Kidney (tissue), 13 donors: ENCODE measurements at regions not wholly inside any gene's neighbourhood (a gene's known extent, or its start where the extent isn't known, plus 50 kb on each side); places are given as distances from the start of the nearest gene placed in this dataset.
A peak's percentile ranks its signal among the peaks of the same experiment; 100 is the strongest.

Source experiments
- DNase-seq, 5 donors: peaks; one replicate each; pipeline ENCODE4 v3.0.0-alpha.2; 2013 to 2020
- FAIRE-seq: peaks from 2 replicates; lab custom pipeline; 2012; peaks lifted over from hg19 to GRCh38; lab: Jason Lieb, UNC
- H3K27ac ChIP-seq, 2 donors: one replicate each; pipeline ENCODE4 v1.7.0; 2013; ENCODE audit warnings: low read depth in 2 of 2, low read length in 2 of 2, inconsistent platforms in 1 of 2
- H3K27me3 ChIP-seq: one replicate; pipeline ENCODE4 v1.7.1; 2013; ENCODE audit warnings: low read length, inconsistent platforms; ENCODE audit not compliant: control insufficient read depth, insufficient read depth
- H3K36me3 ChIP-seq, 3 donors: one replicate each; pipeline versions ENCODE4 v1.7.0 to v1.7.1; 2013; ENCODE audit warnings: low read length in 3 of 3, control low read depth in 1 of 3, inconsistent platforms in 1 of 3; ENCODE audit not compliant: insufficient read depth in 3 of 3, control insufficient read depth in 2 of 3
- H3K4me1 ChIP-seq, 3 donors: one replicate each; pipeline versions ENCODE4 v1.7.0 to v1.7.1; 2013; ENCODE audit warnings: low read length in 3 of 3, inconsistent platforms in 1 of 3, low read depth in 1 of 3; ENCODE audit not compliant: control insufficient read depth in 2 of 3, insufficient read depth in 2 of 3
- H3K4me3 ChIP-seq, 3 donors: one replicate each; pipeline versions ENCODE4 v1.7.0 to v1.8.1; 2013; ENCODE audit warnings: low read length in 3 of 3, control low read depth in 1 of 3, inconsistent platforms in 1 of 3
- H3K9ac ChIP-seq, 3 donors: one replicate each; pipeline versions ENCODE4 v1.7.0 to v1.7.1; 2013; ENCODE audit warnings: low read length in 3 of 3, control low read depth in 1 of 3, inconsistent platforms in 1 of 3
- H3K9me3 ChIP-seq, 3 donors: one replicate each; pipeline versions ENCODE4 v1.7.0 to v1.7.1; 2013; ENCODE audit warnings: low read length in 3 of 3, control low read depth in 1 of 3, inconsistent platforms in 1 of 3; ENCODE audit not compliant: control insufficient read depth in 2 of 3, insufficient read depth in 1 of 3
- intact Hi-C: fragments of 100-400 bp; cut with DNase I; formaldehyde crosslinking; loops from one replicate; pipeline ENCODE4 v1.11.1; 2022
- TF ChIP-seq, protein P1 (sequence below): IDR thresholded peaks from 3 replicates; pipeline ENCODE4 v1.5.1; 2012; ENCODE audit warnings: mild to moderate bottlenecking, moderate library complexity, borderline replicate concordance; ENCODE audit not compliant: insufficient read depth; ENCODE audit errors: extremely low read depth
- donor health status: control.
- donor health status: control.
- donor health status: control.
- donor health status: control.
- donor health status: control.
- donor health status: DM: yes; HTN: yes; CAD: no.
- donor health status: Normal renal cell carcinoma (clear cell type).

DNA sequence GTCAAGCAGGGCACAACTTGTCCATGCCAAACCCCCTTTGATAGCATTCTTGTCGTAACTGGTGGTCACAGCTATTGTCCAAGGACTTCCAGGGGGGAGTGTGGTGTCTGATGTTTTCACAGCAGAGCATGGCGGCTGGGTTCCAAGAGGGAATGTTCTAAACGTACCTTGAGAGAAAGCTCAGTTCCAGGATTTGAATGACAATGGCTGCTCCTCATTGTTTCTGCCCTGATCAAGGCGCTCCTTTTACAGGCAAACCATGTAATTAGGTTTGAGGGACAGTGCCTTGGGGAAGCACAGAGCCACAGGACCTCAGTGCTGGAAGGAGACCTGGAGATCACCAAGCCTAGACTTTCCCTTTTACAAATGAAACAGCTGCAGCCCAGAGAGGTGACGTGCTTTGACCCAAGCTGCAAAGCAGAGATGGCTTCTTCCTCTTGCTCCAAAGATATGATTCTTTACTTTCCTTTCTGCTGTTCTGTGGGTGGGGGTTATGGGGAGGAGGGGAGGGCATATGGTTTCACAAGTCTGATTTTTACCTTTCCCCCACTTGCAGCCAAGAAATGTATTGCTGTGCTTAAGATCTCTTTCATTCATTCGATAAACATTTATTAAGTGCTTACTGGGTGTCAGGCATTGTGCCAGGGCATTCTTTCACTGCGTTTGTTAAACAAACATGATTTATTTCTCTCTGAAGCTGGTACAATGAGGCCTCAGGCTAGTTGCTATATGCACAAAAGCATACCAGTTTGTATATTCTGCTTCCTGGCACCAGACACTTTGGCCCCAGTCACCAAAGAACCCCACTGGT is 172.8 kb downstream of the KTN1 start:
- H3K4me1 ChIP-seq = no peaks in the 10 kb centered on the region
- H3K27ac ChIP-seq = no peak overlapping the region
- H3K9me3 ChIP-seq = no peaks in the 10 kb centered on the region
- no peaks in the 10 kb centered on the region for H3K36me3 ChIP-seq
- intact Hi-C loops = no loop called here
- peak in 2 of 5 donors; percentile 20 to 48 for DNase-seq
- no peak overlapping the region for H3K4me3 ChIP-seq
- no peak overlapping the region for H3K9ac ChIP-seq
- no peaks in the 10 kb centered on the region for H3K27me3 ChIP-seq
- TF ChIP-seq, protein P1, sequence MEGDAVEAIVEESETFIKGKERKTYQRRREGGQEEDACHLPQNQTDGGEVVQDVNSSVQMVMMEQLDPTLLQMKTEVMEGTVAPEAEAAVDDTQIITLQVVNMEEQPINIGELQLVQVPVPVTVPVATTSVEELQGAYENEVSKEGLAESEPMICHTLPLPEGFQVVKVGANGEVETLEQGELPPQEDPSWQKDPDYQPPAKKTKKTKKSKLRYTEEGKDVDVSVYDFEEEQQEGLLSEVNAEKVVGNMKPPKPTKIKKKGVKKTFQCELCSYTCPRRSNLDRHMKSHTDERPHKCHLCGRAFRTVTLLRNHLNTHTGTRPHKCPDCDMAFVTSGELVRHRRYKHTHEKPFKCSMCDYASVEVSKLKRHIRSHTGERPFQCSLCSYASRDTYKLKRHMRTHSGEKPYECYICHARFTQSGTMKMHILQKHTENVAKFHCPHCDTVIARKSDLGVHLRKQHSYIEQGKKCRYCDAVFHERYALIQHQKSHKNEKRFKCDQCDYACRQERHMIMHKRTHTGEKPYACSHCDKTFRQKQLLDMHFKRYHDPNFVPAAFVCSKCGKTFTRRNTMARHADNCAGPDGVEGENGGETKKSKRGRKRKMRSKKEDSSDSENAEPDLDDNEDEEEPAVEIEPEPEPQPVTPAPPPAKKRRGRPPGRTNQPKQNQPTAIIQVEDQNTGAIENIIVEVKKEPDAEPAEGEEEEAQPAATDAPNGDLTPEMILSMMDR = no peak
- FAIRE-seq = no peak

DNA sequence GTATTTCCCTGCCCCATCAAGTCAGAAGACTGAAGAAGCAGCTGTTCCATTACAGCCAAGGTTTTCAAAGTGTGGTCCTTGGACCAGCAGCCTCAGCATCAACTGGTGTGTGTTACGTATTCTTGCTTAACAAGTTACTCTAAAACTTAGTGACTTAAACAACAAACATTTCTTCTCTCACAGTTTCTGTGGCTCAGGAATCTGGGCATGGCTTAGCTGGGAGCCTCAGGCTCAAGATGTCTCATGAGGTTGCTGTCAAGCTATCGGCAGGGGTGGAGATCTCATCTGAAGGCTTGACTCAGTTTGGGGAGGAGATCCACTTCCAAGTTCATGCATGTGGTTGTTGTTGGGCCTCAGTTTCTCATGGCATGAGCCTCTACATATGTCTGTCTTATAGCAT is 174.5 kb downstream of the KTN1 start:
- intact Hi-C loops = no loop called here
- DNase-seq (no peak), FAIRE-seq (no peak)
- Histone ChIP-seq H3K9ac (no peak overlapping the region), H3K4me1 (no peaks in the 10 kb centered on the region), H3K27ac (no peak overlapping the region), H3K27me3 (no peaks in the 10 kb centered on the region), H3K9me3 (no peaks in the 10 kb centered on the region), H3K4me3 (no peak overlapping the region), H3K36me3 (no peaks in the 10 kb centered on the region)
- TF ChIP-seq, protein P1 = no peak

GRCh38 chr14:55754871-55755270 is 174.9 kb downstream of the KTN1 start:
- Histone ChIP-seq H3K9ac (no peak overlapping the region), H3K4me3 (no peak overlapping the region), H3K36me3 (no peaks in the 10 kb centered on the region), H3K27me3 (no peaks in the 10 kb centered on the region), H3K27ac (no peak overlapping the region), H3K4me1 (no peaks in the 10 kb centered on the region), H3K9me3 (no peaks in the 10 kb centered on the region)
- FAIRE-seq = no peak
- intact Hi-C loops = no loop called here
- no peak for DNase-seq
- TF ChIP-seq, protein P1 = no peak
